Jurkat, Clone E6-1 (cell line): ENCODE measurements at regions not wholly inside any gene's neighbourhood (a gene's known extent, or its start where the extent isn't known, plus 50 kb on each side); places are given as distances from the start of the nearest gene placed in this dataset.
A peak's percentile ranks its signal among the peaks of the same experiment; 100 is the strongest.
"Not testable (repeated sequence)": the region's sequence is repeated elsewhere in the genome, so short reads cannot be mapped to it uniquely, and the experiment has no call there.

Experiments
- DNase-seq: peaks from one replicate; pipeline ENCODE4 v3.0.0-alpha.2; 2011; ENCODE audit warnings: low read depth, low spot score
- H3K4me3 ChIP-seq: 2 replicates; pipeline ENCODE4 v1.5.1; 2011; ENCODE audit warnings: mild to moderate bottlenecking, low read length, control low read depth, moderate library complexity

DNA sequence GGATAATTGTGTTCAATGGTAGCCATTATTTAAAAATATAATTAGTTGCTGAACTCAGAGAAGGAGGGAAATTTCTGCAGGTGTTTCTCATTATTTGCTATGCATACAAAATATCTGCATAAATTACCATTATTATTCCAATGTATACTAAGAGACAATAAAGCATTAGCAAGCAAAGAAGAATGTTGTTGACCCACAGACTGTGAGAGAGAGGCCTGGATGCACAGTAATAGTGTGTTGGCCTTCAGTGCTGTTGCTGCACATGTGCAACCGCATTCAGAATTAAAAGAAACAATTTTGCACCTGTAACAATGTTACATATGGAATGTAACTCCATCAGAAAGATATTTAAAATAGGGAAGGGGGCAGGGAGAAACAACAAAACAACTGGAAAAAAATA, 155.6 kb upstream of the KCNH8 start:
- H3K4me3 ChIP-seq = no peak overlapping the region
- no peak for DNase-seq

- DNase-seq = no peak
- no peak overlapping the region for H3K4me3 ChIP-seq
Measured at GRCh38 chr3:18989237-18989795, 159.0 kb upstream of the KCNH8 start.

- no peak overlapping the region for H3K4me3 ChIP-seq
- peak; percentile 47 for DNase-seq
Measured at GRCh38 chr3:18988614-18989229, 159.6 kb upstream of the KCNH8 start.

GRCh38 chr3:18987862-18988447, 160.4 kb upstream of the KCNH8 start:
- no peak for DNase-seq
- no peak overlapping the region for H3K4me3 ChIP-seq

DNA sequence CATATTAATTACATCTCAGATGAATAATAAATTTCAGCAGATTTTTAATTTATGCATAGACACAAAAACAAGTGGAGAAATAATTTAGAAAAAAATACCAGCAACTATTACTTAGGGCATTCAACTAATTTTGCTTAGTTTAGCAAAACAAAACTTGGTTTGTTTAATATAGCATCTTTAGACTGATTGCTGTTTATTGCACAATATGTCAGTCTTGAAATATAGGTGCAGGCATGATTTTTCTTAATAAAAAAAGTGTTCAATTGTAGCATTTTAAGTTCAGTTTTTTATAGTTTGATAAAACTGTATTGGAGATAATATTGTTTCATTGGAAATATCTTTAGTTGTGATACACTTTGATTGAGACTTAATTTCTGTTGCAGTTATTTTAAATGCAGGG, 161.2 kb upstream of the KCNH8 start:
- no peak overlapping the region for H3K4me3 ChIP-seq
- DNase-seq = no peak

GRCh38 chr3:18982920-18983319, 165.4 kb upstream of the KCNH8 start:
- no peak for DNase-seq
- no peak overlapping the region for H3K4me3 ChIP-seq

- DNase-seq, H3K4me3 ChIP-seq: not testable (repeated sequence)
Measured at GRCh38 chr3:18976102-18976501, 172.2 kb upstream of the KCNH8 start.

GRCh38 chr3:18968120-18968519, 180.2 kb upstream of the KCNH8 start:
- no peak for DNase-seq
- no peak overlapping the region for H3K4me3 ChIP-seq

DNA sequence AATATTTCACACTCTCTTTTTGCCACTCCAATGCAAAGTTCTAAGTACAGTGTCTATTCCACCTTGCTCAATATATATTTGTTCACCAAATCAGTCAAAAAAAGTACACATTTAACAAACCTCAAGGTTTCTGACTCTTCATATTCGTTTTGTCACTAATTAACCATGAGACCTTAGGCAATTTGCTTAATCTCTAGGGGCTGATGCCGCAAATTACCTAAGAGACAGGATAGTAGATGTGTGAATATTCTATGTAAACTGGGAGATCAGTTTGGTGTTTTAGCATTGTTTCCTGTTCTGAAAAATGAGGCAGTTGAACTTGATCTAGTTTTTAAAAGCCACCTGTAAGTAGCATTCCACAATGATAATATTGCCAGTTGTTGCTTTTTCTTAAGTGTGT, 182.5 kb upstream of the KCNH8 start:
- DNase-seq = no peak
- no peak overlapping the region for H3K4me3 ChIP-seq

DNA sequence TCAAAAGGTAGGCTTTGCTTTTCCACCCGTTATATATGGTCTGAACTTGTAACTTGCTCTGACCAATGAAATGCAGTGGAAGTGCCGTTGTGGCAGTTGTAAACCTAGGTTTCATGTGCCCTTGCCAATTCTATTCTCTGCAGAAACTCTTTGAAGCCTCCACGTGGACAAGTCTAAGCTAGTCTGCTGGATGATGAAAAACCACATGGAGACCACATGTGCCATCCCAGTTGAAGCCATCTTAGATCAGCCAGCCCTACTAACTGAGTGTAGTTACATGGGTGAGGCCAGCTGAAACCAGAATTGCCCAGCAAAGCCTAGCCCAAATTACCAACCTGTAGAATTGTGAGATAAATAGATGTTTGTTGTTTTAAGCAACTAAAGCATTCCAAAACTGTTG, 183.7 kb upstream of the KCNH8 start:
- peak; percentile 8 for DNase-seq
- H3K4me3 ChIP-seq = no peak overlapping the region

- no peak for DNase-seq
- no peak overlapping the region for H3K4me3 ChIP-seq
Measured at GRCh38 chr3:18951333-18951732, 197.0 kb upstream of the KCNH8 start.

DNA sequence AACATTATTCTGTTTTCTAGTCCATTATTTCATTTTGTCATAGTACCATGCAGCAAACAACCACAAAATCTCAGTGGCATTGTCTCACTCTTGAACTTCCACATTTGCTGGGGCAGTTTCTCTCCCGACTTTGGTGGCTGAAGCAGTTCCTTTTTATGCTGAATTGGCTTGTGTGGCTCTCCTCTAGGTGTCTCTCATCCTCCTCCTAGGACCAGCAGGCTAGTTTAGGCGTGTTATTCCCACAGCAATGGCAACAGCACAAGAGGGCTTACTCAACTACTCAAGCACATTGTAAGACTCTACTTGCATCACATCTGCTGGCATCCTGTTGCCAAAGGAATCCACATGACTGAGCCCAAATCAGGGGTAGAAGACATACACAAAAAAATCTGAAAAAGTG, 201.8 kb upstream of the KCNH8 start:
- no peak for DNase-seq
- no peak overlapping the region for H3K4me3 ChIP-seq

- H3K4me3 ChIP-seq = no peak overlapping the region
- DNase-seq = no peak
Measured at GRCh38 chr3:18937574-18937973, 210.7 kb upstream of the KCNH8 start.

GRCh38 chr3:18919158-18919557, 229.2 kb upstream of the KCNH8 start:
- no peak overlapping the region for H3K4me3 ChIP-seq
- no peak for DNase-seq

DNA sequence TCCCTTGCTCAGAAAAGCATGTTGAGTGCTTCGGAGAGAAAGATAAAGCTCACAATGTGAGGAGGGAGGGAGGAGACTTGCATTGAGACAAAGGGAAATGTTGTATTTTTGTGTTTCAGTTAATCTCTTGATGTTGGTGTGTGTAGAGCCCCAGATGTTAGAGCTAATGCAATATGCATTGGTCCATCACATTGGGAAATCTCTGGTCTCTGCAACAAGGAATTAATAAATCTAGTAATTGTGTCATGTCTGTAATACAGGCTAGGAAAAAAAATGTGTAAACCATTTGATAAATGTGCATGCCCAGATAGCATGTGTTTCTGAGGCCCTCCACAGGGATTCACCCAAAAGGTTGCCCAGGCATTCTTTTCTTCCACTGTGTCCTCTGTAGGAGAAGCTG, 230.4 kb upstream of the KCNH8 start:
- no peak for DNase-seq
- H3K4me3 ChIP-seq = no peak overlapping the region

DNA sequence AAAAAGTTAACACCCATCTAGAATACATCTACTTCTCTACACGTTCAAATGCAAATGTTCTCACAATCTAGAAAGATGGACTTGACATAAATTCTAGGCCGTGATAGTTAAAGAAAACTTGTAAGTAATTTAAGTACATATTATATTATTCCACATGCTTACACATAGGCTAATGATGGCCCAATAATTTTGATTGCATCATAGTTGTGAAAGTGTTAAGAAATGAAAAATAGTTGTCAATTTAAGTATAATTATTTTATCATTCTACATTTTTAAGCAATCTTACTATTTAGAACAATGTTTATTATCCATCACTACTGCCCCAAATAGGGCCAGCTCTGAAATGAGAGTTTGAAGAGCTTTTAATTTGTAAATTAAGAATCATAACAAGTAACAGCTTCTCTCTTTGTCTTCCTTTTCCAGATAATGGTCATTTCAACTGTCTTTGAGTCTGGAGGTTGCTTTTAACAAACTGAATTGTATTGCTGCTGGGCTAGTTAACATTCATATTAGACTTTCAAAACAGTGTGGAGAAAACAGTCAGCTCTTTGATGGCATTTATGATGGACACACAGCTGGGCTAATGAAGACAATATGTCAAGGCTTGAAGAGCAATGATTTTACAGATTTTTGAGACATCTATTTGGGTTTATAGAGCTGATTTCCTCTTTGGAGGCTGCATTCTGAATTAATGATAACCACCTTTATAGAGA, 246.1 kb upstream of the KCNH8 start:
- H3K4me3 ChIP-seq = no peak overlapping the region
- no peak for DNase-seq

DNA sequence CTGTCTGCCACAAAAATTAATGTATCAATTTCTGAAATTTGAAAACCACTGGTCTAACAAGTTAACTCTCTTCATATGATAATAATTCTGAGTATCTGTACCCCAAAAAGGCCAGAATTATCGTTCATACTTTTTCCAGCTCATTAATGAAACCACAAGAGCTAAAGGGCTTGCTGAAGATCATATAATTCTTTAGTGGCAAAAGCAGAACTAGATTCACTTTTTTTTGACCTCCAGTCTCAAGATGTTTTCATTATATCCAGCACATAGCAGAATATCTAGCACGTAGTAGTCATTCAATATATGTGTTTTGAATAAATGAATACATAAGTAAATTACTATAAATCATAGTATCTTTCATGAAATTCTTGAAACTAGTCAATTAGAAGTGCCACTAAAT, 246.7 kb upstream of the KCNH8 start:
- no peak for DNase-seq
- H3K4me3 ChIP-seq = no peak overlapping the region

GRCh38 chr3:18900994-18901393, 247.3 kb upstream of the KCNH8 start:
- DNase-seq = no peak

DNA sequence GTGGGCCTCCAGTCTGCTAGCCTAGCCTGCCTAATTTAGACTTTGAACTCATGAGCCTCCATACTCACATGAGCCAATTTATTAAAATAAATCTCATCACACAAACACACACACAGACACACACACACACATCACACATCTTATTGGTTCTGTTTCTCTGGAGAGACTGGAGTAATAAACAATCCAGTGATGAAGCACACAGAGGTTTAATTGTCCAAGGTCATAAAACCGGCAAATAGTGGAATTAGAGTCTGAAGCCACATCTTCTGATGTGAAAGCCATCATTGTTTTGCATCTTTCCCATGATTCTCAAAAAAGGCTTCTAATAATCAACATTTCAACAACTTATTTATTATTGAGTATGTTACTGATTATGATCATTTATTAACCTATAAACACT, 249.4 kb upstream of the KCNH8 start:
- no peak overlapping the region for H3K4me3 ChIP-seq
- DNase-seq = no peak

More at GRCh38 chr3:18900994-18901393, 247.3 kb upstream of the KCNH8 start:
- H3K4me3 ChIP-seq = no peak overlapping the region

- DNase-seq = no peak
- no peak overlapping the region for H3K4me3 ChIP-seq
Measured at GRCh38 chr3:18892756-18893155, 255.6 kb upstream of the KCNH8 start.
